ENCODE measurements at regions not wholly inside any gene's neighbourhood (a gene's known extent, or its start where the extent isn't known, plus 50 kb on each side); places are given as distances from the start of the nearest gene placed in this dataset.

DNA sequence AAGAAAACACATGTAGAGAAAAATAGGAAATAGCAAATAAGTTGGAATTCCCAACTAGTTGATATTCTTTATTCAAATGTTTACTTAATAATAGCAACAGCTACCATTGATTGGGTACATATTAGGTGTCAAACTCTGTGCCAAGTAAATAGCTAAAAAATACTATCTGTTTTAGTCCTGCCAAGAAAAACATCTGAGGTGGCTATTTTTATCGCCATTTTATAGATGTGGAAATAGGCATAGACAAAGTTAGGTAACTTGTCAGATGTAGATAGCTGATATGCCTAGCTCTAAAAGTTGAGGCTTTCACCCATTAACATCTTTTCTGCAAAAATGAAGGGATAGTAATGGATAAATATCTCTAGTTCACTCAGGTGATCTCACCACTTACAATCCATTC lies 549.2 kb upstream of the ID4 start:
- Histone ChIP-seq H3K9me2 (ENCODE audit: low read depth, low read length) (no peaks in the 10 kb centered on the region), H3K4me1 (ENCODE audit: insufficient read depth, low read length, severe bottlenecking) (no peaks in the 10 kb centered on the region), H3K4me2 (ENCODE audit: low read length) (no peak overlapping the region), H3K79me2 (ENCODE audit: insufficient read depth, low read length) (no peaks in the 10 kb centered on the region), H3K9me3 (ENCODE audit: low read length) (no peaks in the 10 kb centered on the region), H3K4me3 (ENCODE audit: low read depth, low read length, poor library complexity, severe bottlenecking) (no peak overlapping the region), H3K27me3 (ENCODE audit: insufficient read depth, low read length) (no peaks in the 10 kb centered on the region), H3K36me3 (ENCODE audit: insufficient read depth, low read length) (no peaks in the 10 kb centered on the region), H2AFZ (ENCODE audit: low read length) (no peak overlapping the region), H3K27ac (ENCODE audit: low read depth, low read length, poor library complexity, severe bottlenecking) (no peak overlapping the region), H3F3A (ENCODE audit: insufficient read depth, low read length) (no peaks in the 10 kb centered on the region), H3K9ac (ENCODE audit: low read length) (no peak overlapping the region), H4K20me1 (ENCODE audit: insufficient read depth, low read length) (no peaks in the 10 kb centered on the region)
- no peak for TF ChIP-seq CTCF (IDR thresholded peaks at IDR 0.05; ENCODE audit: low read length)
- no peak for TF ChIP-seq EZH2 (IDR thresholded peaks at IDR 0.05; ENCODE audit: borderline replicate concordance, low read length)

DNA sequence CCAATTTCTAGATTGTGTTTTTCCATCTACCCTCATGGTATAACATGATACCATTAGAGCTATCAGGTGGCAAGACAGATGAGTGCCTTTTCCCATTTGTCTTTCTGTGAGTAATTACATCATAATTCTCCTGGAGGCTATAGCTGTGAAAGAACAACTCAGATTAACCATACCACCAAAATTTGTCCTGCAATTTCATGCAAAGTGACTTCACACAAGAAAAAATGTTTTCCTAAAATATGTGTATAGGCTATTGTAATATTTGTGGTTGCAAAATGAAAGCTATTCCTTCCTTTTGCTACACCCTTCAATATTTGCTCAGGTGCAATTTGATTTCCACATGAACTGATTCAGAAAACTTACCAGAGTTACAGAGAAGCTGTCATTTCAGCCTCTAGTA lies 547.7 kb upstream of the ID4 start:
- Histone ChIP-seq H2AFZ (ENCODE audit: low read length) (no peak overlapping the region), H3K9me3 (ENCODE audit: low read length) (no peaks in the 10 kb centered on the region), H3K79me2 (ENCODE audit: insufficient read depth, low read length) (no peaks in the 10 kb centered on the region), H3F3A (ENCODE audit: insufficient read depth, low read length) (no peaks in the 10 kb centered on the region), H3K36me3 (ENCODE audit: insufficient read depth, low read length) (no peaks in the 10 kb centered on the region), H4K20me1 (ENCODE audit: insufficient read depth, low read length) (no peaks in the 10 kb centered on the region), H3K9me2 (ENCODE audit: low read depth, low read length) (no peaks in the 10 kb centered on the region), H3K4me2 (ENCODE audit: low read length) (no peak overlapping the region), H3K27ac (ENCODE audit: low read depth, low read length, poor library complexity, severe bottlenecking) (no peak overlapping the region), H3K27me3 (ENCODE audit: insufficient read depth, low read length) (no peaks in the 10 kb centered on the region), H3K4me3 (ENCODE audit: low read depth, low read length, poor library complexity, severe bottlenecking) (no peak overlapping the region), H3K4me1 (ENCODE audit: insufficient read depth, low read length, severe bottlenecking) (no peaks in the 10 kb centered on the region), H3K9ac (ENCODE audit: low read length) (no peak overlapping the region)
- TF ChIP-seq EZH2 (IDR thresholded peaks at IDR 0.05; ENCODE audit: borderline replicate concordance, low read length) = no peak
- no peak for TF ChIP-seq CTCF (IDR thresholded peaks at IDR 0.05; ENCODE audit: low read length)

DNA sequence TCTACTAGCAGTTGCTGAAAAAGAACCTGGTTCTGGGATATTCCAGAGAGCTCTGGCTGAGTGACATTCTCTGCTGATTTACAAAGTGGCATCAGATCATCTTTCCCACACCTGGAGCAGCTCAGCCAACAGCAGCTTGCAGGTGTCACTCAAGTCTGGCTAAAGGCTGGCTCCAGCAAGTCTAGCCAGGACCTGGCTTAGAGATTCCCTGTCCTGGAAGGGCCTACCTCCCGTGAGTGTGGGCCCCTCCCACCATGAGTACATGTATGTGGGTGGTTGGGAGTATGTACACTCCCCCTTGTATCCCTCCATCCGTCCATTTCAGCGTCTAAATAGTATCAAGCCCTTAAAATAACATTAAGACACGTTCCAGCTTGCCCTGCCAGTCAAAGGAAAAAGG lies 539.3 kb upstream of the ID4 start:
- Histone ChIP-seq H3K4me3 (ENCODE audit: low read depth, low read length, poor library complexity, severe bottlenecking) (no peak overlapping the region), H2AFZ (ENCODE audit: low read length) (no peak overlapping the region), H3K79me2 (ENCODE audit: insufficient read depth, low read length) (no peaks in the 10 kb centered on the region), H3K9me2 (ENCODE audit: low read depth, low read length) (no peaks in the 10 kb centered on the region), H4K20me1 (ENCODE audit: insufficient read depth, low read length) (no peaks in the 10 kb centered on the region), H3K9ac (ENCODE audit: low read length) (no peak overlapping the region), H3F3A (ENCODE audit: insufficient read depth, low read length) (no peaks in the 10 kb centered on the region), H3K36me3 (ENCODE audit: insufficient read depth, low read length) (no peaks in the 10 kb centered on the region), H3K27me3 (ENCODE audit: insufficient read depth, low read length) (no peaks in the 10 kb centered on the region), H3K9me3 (ENCODE audit: low read length) (no peaks in the 10 kb centered on the region), H3K4me2 (ENCODE audit: low read length) (no peak overlapping the region), H3K27ac (ENCODE audit: low read depth, low read length, poor library complexity, severe bottlenecking) (no peak overlapping the region), H3K4me1 (ENCODE audit: insufficient read depth, low read length, severe bottlenecking) (no peaks in the 10 kb centered on the region)
- TF ChIP-seq EZH2 (IDR thresholded peaks at IDR 0.05; ENCODE audit: borderline replicate concordance, low read length) = no peak
- TF ChIP-seq CTCF (IDR thresholded peaks at IDR 0.05; ENCODE audit: low read length) = no peak

Measured in OCI-LY1 (cell line).